Ovary (tissue), 7 donors: ENCODE measurements at regions not wholly inside any gene's neighbourhood (a gene's known extent, or its start where the extent isn't known, plus 50 kb on each side); places are given as distances from the start of the nearest gene placed in this dataset.

ENCODE experiments used
- DNase-seq, 5 donors: peaks; one replicate each; pipeline ENCODE4 v3.0.0-alpha.2; 2019 to 2020
- H3K27ac ChIP-seq, 2 donors: fragments of 200-600 bp; one replicate each; pipeline versions ENCODE4 v1.5.1 to v1.8.0; 2019 to 2022
- H3K27me3 ChIP-seq: fragments of 200-600 bp; one replicate; pipeline ENCODE4 v1.8.0; 2022
- H3K36me3 ChIP-seq: fragments of 200-600 bp; sonication (generic); one replicate; pipeline ENCODE4 v1.5.1; 2019
- H3K4me1 ChIP-seq: one replicate; pipeline ENCODE4 v1.8.1; 2013; ENCODE audit warnings: mild to moderate bottlenecking, moderate library complexity; ENCODE audit not compliant: insufficient read depth
- H3K4me3 ChIP-seq: fragments of 200-600 bp; sonication (generic); one replicate; pipeline ENCODE4 v1.5.1; 2017
- H3K9me3 ChIP-seq, 2 donors: fragments of 200-600 bp in 1 of 2; sonication (generic) in 1 of 2; one replicate each; pipeline versions ENCODE4 v1.5.1 to v1.8.1; 2013 to 2019; ENCODE audit warnings: mild to moderate bottlenecking in 1 of 2, moderate library complexity in 1 of 2
- EP300 ChIP-seq: sonication (generic); formaldehyde crosslinking; IDR thresholded peaks from one replicate; pipeline ENCODE4 v1.6.1; 2017; ENCODE audit warnings: antibody characterized with exemption
- POLR2A ChIP-seq: fragments of 450-650 bp; IDR thresholded peaks from one replicate; pipeline ENCODE4 v1.6.1; 2017; ENCODE audit warnings: antibody characterized with exemption, mild to moderate bottlenecking, moderate library complexity
- WGBS, 3 donors: extraction: QIAGEN DNeasy Blood & Tissue Kit in 1 of 3; methylation state at CpG; one replicate each; pipeline versions ENCODE4 v1.1.5 to v1.1.7; 2013 to 2017; 5-methylcytosine and 5-hydroxymethylcytosine counted together
- intact Hi-C, 4 donors: fragments of 100-400 bp; cut with DNase I; formaldehyde crosslinking; loops; one replicate each; pipeline versions ENCODE4 v1.11.0 to v1.15.1; 2022 to 2023
- TF ChIP-seq, protein P1 (sequence below), 3 donors: fragments of 450-650 bp in 2 of 3; fragments of 200-600 bp in 1 of 3; IDR thresholded peaks; one replicate each; pipeline versions ENCODE4 v1.5.1 to v1.8.0; 2016 to 2022; ENCODE audit warnings: antibody characterized with exemption in 3 of 3, mild to moderate bottlenecking in 1 of 3
- donor health status: DM: no; HTN: no; CAD: no; lungs with moderate emphysema.
- donor health status: DM: no; HTN: no; CAD: no.
- donor health status: Bipolar disorder and iron deficiency.
- donor health status: DM: no; HTN: no; CAD: no.
- donor health status: DM: yes; HTN: yes; CAD: no.

DNA sequence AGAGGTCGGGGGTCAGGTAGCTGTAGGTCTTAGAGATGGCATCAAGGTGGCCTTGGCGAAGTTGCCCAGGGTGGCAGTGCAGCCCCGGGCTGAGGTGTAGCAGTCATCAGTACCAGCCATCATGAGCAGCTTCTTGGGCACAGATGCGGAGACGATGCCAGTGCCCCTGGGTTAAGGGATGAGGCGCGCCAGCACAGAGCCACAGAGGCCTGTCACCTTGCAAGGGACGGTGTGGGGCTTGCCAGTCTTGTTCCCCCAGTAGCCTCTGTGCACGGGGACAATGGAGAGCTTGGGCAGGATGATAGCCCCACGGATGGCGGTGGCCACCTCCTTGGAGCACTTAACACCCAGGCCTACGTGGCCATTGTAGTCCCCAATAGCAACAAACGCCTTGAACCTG lies 750.7 kb upstream of the PABPC4L start:
- no peaks in the 10 kb centered on the region for H3K4me1 ChIP-seq
- H3K27me3 ChIP-seq: no peaks in the 10 kb centered on the region
- no peak for DNase-seq
- intact Hi-C loops: no loop called here
- H3K9me3 ChIP-seq: no peaks in the 10 kb centered on the region
- no peak overlapping the region for H3K4me3 ChIP-seq
- WGBS, 3 donors: 90 to 96% (median 95%) methylated on average over 13 of the region's 13 CpGs
- no peak for TF ChIP-seq POLR2A
- TF ChIP-seq, protein P1, sequence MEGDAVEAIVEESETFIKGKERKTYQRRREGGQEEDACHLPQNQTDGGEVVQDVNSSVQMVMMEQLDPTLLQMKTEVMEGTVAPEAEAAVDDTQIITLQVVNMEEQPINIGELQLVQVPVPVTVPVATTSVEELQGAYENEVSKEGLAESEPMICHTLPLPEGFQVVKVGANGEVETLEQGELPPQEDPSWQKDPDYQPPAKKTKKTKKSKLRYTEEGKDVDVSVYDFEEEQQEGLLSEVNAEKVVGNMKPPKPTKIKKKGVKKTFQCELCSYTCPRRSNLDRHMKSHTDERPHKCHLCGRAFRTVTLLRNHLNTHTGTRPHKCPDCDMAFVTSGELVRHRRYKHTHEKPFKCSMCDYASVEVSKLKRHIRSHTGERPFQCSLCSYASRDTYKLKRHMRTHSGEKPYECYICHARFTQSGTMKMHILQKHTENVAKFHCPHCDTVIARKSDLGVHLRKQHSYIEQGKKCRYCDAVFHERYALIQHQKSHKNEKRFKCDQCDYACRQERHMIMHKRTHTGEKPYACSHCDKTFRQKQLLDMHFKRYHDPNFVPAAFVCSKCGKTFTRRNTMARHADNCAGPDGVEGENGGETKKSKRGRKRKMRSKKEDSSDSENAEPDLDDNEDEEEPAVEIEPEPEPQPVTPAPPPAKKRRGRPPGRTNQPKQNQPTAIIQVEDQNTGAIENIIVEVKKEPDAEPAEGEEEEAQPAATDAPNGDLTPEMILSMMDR (IDR thresholded peaks at IDR 0.05): no peak
- TF ChIP-seq EP300: no peak
- H3K36me3 ChIP-seq: no peaks in the 10 kb centered on the region
- no peak overlapping the region for H3K27ac ChIP-seq

DNA sequence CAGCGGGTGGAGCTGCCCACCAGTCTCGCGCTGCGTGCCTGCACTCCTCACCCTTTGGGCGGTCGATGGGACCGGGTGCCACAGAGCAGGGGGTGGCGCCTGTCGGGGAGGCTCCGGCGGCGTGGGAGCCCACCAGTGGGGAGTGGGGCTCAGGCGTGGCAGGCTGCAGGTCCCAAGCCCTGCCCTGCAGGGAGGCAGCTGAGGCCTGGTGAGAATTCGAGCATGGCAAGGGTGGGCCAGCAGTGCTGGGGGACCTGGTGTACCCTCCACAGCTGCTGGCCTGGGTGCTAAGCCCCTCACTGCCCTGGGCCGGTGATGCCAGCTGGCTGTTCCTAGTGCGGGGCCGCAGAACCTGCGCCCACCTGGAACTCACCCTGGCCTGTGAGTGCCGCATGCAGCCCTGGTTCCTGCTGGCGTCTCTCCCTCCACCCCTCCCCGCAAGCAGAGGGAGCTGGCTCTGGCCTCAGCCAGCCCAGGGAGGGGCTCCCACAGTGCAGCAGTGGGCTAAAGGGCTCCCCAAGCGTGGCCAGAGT lies 746.6 kb upstream of the PABPC4L start:
- DNase-seq: no peak
- H3K4me1 ChIP-seq: no peaks in the 10 kb centered on the region
- intact Hi-C loops: no loop called here
- H3K27ac ChIP-seq: no peak overlapping the region
- no peaks in the 10 kb centered on the region for H3K27me3 ChIP-seq
- 92 to 93% (median 93%) methylated on average over 9 to 22 of the region's 22 CpGs for WGBS, 3 donors
- H3K9me3 ChIP-seq: no peaks in the 10 kb centered on the region
- TF ChIP-seq, protein P1 (IDR thresholded peaks at IDR 0.05): no peak
- TF ChIP-seq POLR2A: no peak
- TF ChIP-seq EP300: no peak
- no peaks in the 10 kb centered on the region for H3K36me3 ChIP-seq
- H3K4me3 ChIP-seq: no peak overlapping the region

DNA sequence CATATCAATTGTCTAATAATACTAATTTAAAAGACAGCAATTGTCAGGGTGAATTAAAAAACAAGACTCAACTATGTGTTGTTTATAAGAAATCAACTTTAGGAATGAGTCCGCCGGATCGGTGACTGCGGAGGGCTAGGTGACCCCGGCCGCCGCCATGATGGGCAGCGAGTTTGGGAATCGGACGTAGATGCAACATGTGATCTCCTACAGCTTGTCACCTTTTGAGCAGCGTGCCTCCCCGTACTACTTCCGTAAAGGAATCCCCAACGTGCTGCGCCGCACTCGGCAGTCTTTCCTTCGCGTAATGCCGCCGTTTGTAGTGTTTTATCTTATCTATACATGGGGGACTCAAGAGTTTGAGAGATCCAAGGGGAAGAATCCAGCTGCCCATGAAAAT lies 742.5 kb upstream of the PABPC4L start:
- Histone ChIP-seq H3K36me3 (no peaks in the 10 kb centered on the region), H3K27ac (no peak overlapping the region), H3K4me1 (no peaks in the 10 kb centered on the region), H3K27me3 (no peaks in the 10 kb centered on the region), H3K9me3 (no peaks in the 10 kb centered on the region), H3K4me3 (no peak overlapping the region)
- intact Hi-C loops: no loop called here
- TF ChIP-seq, protein P1 (IDR thresholded peaks at IDR 0.05): no peak
- TF ChIP-seq EP300 (no peak), POLR2A (no peak)
- WGBS, 3 donors: 96 to 97% (median 96%) methylated on average over 21 of the region's 21 CpGs
- no peak for DNase-seq

DNA sequence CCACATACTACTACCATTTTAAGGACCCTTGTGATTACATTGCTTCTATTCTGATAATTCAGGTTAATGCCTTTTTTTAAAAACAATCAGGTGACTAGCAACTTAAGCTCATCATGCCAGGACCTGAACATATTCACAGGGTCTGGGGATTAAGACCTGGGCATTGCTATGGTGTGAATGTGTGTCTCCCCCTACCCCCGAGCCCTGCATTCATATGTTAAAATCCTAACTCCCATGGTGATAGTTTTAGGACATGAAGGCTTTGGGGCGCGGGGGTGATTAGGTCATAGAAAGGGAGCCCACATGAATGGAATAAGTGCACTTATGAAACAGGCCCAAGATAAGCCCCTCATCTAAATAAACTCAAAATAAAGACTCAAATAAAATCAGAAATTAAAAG lies 734.4 kb upstream of the PABPC4L start:
- no peak for TF ChIP-seq EP300
- TF ChIP-seq, protein P1 (IDR thresholded peaks at IDR 0.05): no peak
- TF ChIP-seq POLR2A: no peak
- intact Hi-C loops: no loop called here
- Histone ChIP-seq H3K36me3 (no peaks in the 10 kb centered on the region), H3K27me3 (no peaks in the 10 kb centered on the region), H3K4me3 (no peak overlapping the region), H3K27ac (no peak overlapping the region), H3K9me3 (no peaks in the 10 kb centered on the region), H3K4me1 (no peaks in the 10 kb centered on the region)
- WGBS, 3 donors: 83 to 85% (median 85%) methylated on average over 3 of the region's 3 CpGs
- no peak for DNase-seq
